K562 (cell line): ENCODE measurements at regions not wholly inside any gene's neighbourhood (a gene's known extent, or its start where the extent isn't known, plus 50 kb on each side); places are given as distances from the start of the nearest gene placed in this dataset.

Experiments used
- ATAC-seq: fragments of 200-7000 bp; cut with Tn5 transposase; 3 replicates; pipeline ENCODE4 v1.9.1; 2020; ENCODE audit warnings: moderate library complexity
- BruUV-seq: library from RNA; stranded (reverse); fragments of 400-500 nt; replicated peaks from 2 replicates; lab custom pipeline; 2021; lab: Mats Ljungman, UMichigan
- CTCF ChIA-PET: fragments of 300-600 bp; formaldehyde crosslinking; extraction: SDS; loops from one replicate; lab custom pipeline; 2021; ENCODE audit warnings: low intra/inter-chr PET ratio; lab: Yijun Ruan, JAX
- POLR2A ChIA-PET: fragments of 300-600, 350-650 bp; sonication (Branson Sonifier 250); formaldehyde crosslinking; extraction: SDS; loops from one replicate; lab custom pipeline; 2021; ENCODE audit warnings: antibody characterized with exemption, inconsistent platforms; lab: Yijun Ruan, JAX
- DNase-seq, 4 experiments: peaks; one replicate each; pipeline versions ENCODE4 v3.0.0 to v3.0.0-alpha.2; 2011 to 2018; ENCODE audit warnings: low spot score in 3 of 4, mixed read lengths in 3 of 4; ENCODE audit errors: extremely low read depth in 1 of 4
- FAIRE-seq: peaks from 2 replicates; lab custom pipeline; 2011; peaks lifted over from hg19 to GRCh38; lab: Jason Lieb, UNC
- H2AFZ ChIP-seq: 2 replicates; pipeline ENCODE4 v1.6.0; 2011; ENCODE audit warnings: low read depth, low read length, control low read depth, inconsistent platforms
- H3K27ac ChIP-seq: fragments of 200-600 bp; 3 replicates; pipeline ENCODE4 v1.8.0; 2011; ENCODE audit warnings: low read depth, mild to moderate bottlenecking, control low read depth, inconsistent platforms, low read length, moderate library complexity, mixed read lengths; ENCODE audit errors: extremely low read depth
- H3K27me3 ChIP-seq, 2 experiments: fragments of 300-600 bp in 1 of 2; 2 replicates in 1 of 2; 3 replicates in 1 of 2; pipeline versions ENCODE4 v1.6.0 to v1.8.0; 2011; ENCODE audit warnings: inconsistent platforms in 2 of 2, low read length in 2 of 2, mild to moderate bottlenecking in 1 of 2, mixed read lengths in 1 of 2, moderate library complexity in 1 of 2; ENCODE audit not compliant: control insufficient read depth in 2 of 2, insufficient read depth in 2 of 2
- H3K36me3 ChIP-seq: fragments of 300-600 bp; 3 replicates; pipeline ENCODE4 v1.8.0; 2011; ENCODE audit warnings: mild to moderate bottlenecking, low read length, inconsistent platforms; ENCODE audit not compliant: control insufficient read depth, insufficient read depth
- H3K4me1 ChIP-seq, 2 experiments: fragments of 200-600 bp in 1 of 2; replicated peaks in 1 of 2; 2 replicates in 1 of 2; 3 replicates in 1 of 2; pipeline versions ENCODE4 v1.5.1 to v1.8.0; 2011; ENCODE audit warnings: inconsistent platforms in 2 of 2, low read length in 2 of 2, mild to moderate bottlenecking in 1 of 2, mixed read lengths in 1 of 2, moderate library complexity in 1 of 2; ENCODE audit not compliant: control insufficient read depth in 2 of 2, insufficient read depth in 2 of 2
- H3K4me2 ChIP-seq: 2 replicates; pipeline ENCODE4 v1.6.1; 2011; ENCODE audit warnings: low read length, control low read depth, inconsistent platforms, mixed read lengths; ENCODE audit not compliant: insufficient read depth
- H3K4me3 ChIP-seq: fragments of 200-600 bp; sonication (generic), shearing (Covaris generic); 2 replicates; pipeline ENCODE4 v1.5.1; 2016; ENCODE audit warnings: control low read depth, inconsistent platforms
- H3K79me2 ChIP-seq: fragments of 200-600 bp; 3 replicates; pipeline ENCODE4 v1.8.0; 2011; ENCODE audit warnings: low read length, inconsistent platforms; ENCODE audit not compliant: control insufficient read depth, insufficient read depth
- H3K9ac ChIP-seq, 2 experiments: 2 replicates each; pipeline versions ENCODE4 v1.6.0 to v1.6.1; 2011; ENCODE audit warnings: low read depth in 2 of 2, low read length in 2 of 2, control low read depth in 1 of 2, inconsistent platforms in 1 of 2, mild to moderate bottlenecking in 1 of 2, mixed read lengths in 1 of 2; ENCODE audit not compliant: insufficient read depth in 1 of 2
- H3K9me1 ChIP-seq: one replicate; pipeline ENCODE4 v1.6.0; 2011; ENCODE audit warnings: inconsistent platforms, mild to moderate bottlenecking, low read length, moderate library complexity; ENCODE audit not compliant: control insufficient read depth, insufficient read depth
- H3K9me3 ChIP-seq: replicated peaks from 2 replicates; pipeline ENCODE4 v1.5.1; 2011; ENCODE audit warnings: low read depth, low read length, inconsistent platforms; ENCODE audit not compliant: control insufficient read depth, insufficient read depth
- H4K20me1 ChIP-seq: replicated peaks from 2 replicates; pipeline ENCODE4 v1.6.1; 2011; ENCODE audit warnings: low read length, inconsistent platforms, mixed read lengths; ENCODE audit not compliant: control insufficient read depth, insufficient read depth
- BDP1 ChIP-seq: IDR thresholded peaks from 3 replicates; pipeline ENCODE4 v1.6.1; 2011; ENCODE audit not compliant: insufficient read length, insufficient read depth
- BHLHE40 ChIP-seq: IDR thresholded peaks from 2 replicates; pipeline ENCODE4 v1.6.1; 2011; ENCODE audit warnings: low read length, improper control_type of control experiment
- CC2D1A ChIP-seq: fragments of 450-650 bp; IDR thresholded peaks from 2 replicates; pipeline ENCODE4 v1.6.1; 2017; ENCODE audit warnings: mild to moderate bottlenecking
- MLLT1 ChIP-seq, 2 experiments: fragments of 450-650 bp; IDR thresholded peaks; 2 replicates each; pipeline ENCODE4 v1.6.1; 2016
- PPARD ChIP-seq: fragments of 250-450 bp; sonication (Bioruptor Pico); IDR thresholded peaks from 2 replicates; pipeline ENCODE4 v1.8.0; 2022; ENCODE audit warnings: inconsistent platforms, mild to moderate bottlenecking, moderate library complexity
- TRIM25 ChIP-seq: fragments of 450-650 bp; IDR thresholded peaks from 2 replicates; pipeline ENCODE4 v1.7.0; 2016; ENCODE audit warnings: borderline replicate concordance
- ZNF134 ChIP-seq: fragments of 250-450 bp; sonication (Bioruptor Pico); conservative IDR thresholded peaks from 2 replicates; pipeline ENCODE4 v1.4.0; 2020
- ZNF280B ChIP-seq: fragments of 250-450 bp; sonication (Bioruptor Pico); IDR thresholded peaks from 2 replicates; pipeline ENCODE4 v1.5.1; 2021; ENCODE audit warnings: mild to moderate bottlenecking
- WGBS: fragments of 100-300 bp; shearing (Covaris generic); methylation state at CpG from one replicate; pipeline ENCODE4 v1.1.6; 2016; ENCODE audit warnings: low coverage, mixed read lengths; ENCODE audit not compliant: insufficient coverage; ENCODE audit errors: missing lambda C conversion rate; 5-methylcytosine and 5-hydroxymethylcytosine counted together
- in situ Hi-C: fragments of 300-500 bp; cut with MboI; formaldehyde crosslinking; loops from 4 replicates; pipeline ENCODE4 v1.15.0; 2018; ENCODE audit warnings: inconsistent platforms, mixed read lengths
- intact Hi-C: fragments of 100-400 bp; cut with micrococcal nuclease; formaldehyde crosslinking; loops from 2 replicates; pipeline ENCODE4 v1.14.2; 2022

- no peak for TF ChIP-seq MLLT1 (IDR thresholded peaks at IDR 0.05)
- no peak for TF ChIP-seq ZNF280B (CRISPR knock-in tag)
- no peak for TF ChIP-seq PPARD (CRISPR knock-in tag)
- TF ChIP-seq TRIM25: no peak
Observed at GRCh38 chr1:105558023-105558422, 1498.5 kb upstream of the PRMT6 start (continued).

GRCh38 chr1:105565006-105565405 lies 1491.5 kb upstream of the PRMT6 start:
- ATAC-seq: no peak
- ChIA-PET POLR2A (no interaction called here), CTCF (no interaction called here)
- H2AFZ ChIP-seq: no peak overlapping the region
- no peaks in the 10 kb centered on the region for H4K20me1 ChIP-seq
- in situ Hi-C loops (no loop called here), intact Hi-C loops (no loop called here)
- H3K27me3 ChIP-seq: no peaks in the 10 kb centered on the region
- no peaks in the 10 kb centered on the region for H3K9me3 ChIP-seq
- no peak overlapping the region for H3K4me2 ChIP-seq
- no peaks in the 10 kb centered on the region for H3K36me3 ChIP-seq
- 9% methylated on average over 2 of the region's 2 CpGs for WGBS
- H3K27ac ChIP-seq: no peak overlapping the region
- no peaks in the 10 kb centered on the region for H3K4me1 ChIP-seq
- no TSS peak for BruUV-seq
- no peak for TF ChIP-seq ZNF134
- no peak for TF ChIP-seq BHLHE40
- no peak for TF ChIP-seq BDP1
- TF ChIP-seq CC2D1A: no peak
- no peaks in the 10 kb centered on the region for H3K9me1 ChIP-seq
- H3K79me2 ChIP-seq: no peaks in the 10 kb centered on the region
- H3K9ac ChIP-seq: no peak overlapping the region
- FAIRE-seq: no peak
- DNase-seq: no peak
- no peak overlapping the region for H3K4me3 ChIP-seq
